Loucy (cell line): ENCODE measurements at regions not wholly inside any gene's neighbourhood (a gene's known extent, or its start where the extent isn't known, plus 50 kb on each side); places are given as distances from the start of the nearest gene placed in this dataset.

Experiments used
- H2AFZ ChIP-seq: fragments of 200-600 bp; sonication (generic); 2 replicates; pipeline ENCODE4 v1.6.0; 2016; ENCODE audit warnings: antibody characterized with exemption, mild to moderate bottlenecking, low read length, moderate library complexity
- H3F3A ChIP-seq: fragments of 200-600 bp; 2 replicates; pipeline ENCODE4 v1.6.0; 2016; ENCODE audit warnings: antibody characterized with exemption, low read depth, mild to moderate bottlenecking
- H3K27me3 ChIP-seq: fragments of 200-600 bp; sonication (generic); 2 replicates; pipeline ENCODE4 v1.6.1; 2014; ENCODE audit warnings: low read length, mild to moderate bottlenecking; ENCODE audit not compliant: insufficient read depth, poor library complexity, severe bottlenecking
- H3K36me3 ChIP-seq: fragments of 200-600 bp; sonication (generic); 2 replicates; pipeline ENCODE4 v1.6.1; 2016; ENCODE audit warnings: low read length; ENCODE audit not compliant: insufficient read depth
- H3K4me1 ChIP-seq: fragments of 200-600 bp; sonication (generic); 2 replicates; pipeline ENCODE4 v1.5.1; 2014; ENCODE audit warnings: low read length, mild to moderate bottlenecking; ENCODE audit not compliant: insufficient read depth, poor library complexity, severe bottlenecking
- H3K4me2 ChIP-seq: fragments of 200-600 bp; sonication (generic); 2 replicates; pipeline ENCODE4 v1.6.0; 2014; ENCODE audit warnings: antibody characterized with exemption, low read length, low read depth, mild to moderate bottlenecking; ENCODE audit not compliant: poor library complexity, severe bottlenecking
- H3K4me3 ChIP-seq: fragments of 200-600 bp; sonication (generic); 2 replicates; pipeline ENCODE4 v1.5.1; 2014; ENCODE audit warnings: low read length, mild to moderate bottlenecking, mixed read lengths; ENCODE audit not compliant: poor library complexity, severe bottlenecking
- H3K79me2 ChIP-seq: fragments of 200-600 bp; sonication (generic); 2 replicates; pipeline ENCODE4 v1.6.1; 2014; ENCODE audit warnings: low read length; ENCODE audit not compliant: insufficient read depth
- H3K9ac ChIP-seq: fragments of 200-600 bp; sonication (generic); 2 replicates; pipeline ENCODE4 v1.6.0; 2014; ENCODE audit warnings: mild to moderate bottlenecking, low read depth, low read length, moderate library complexity; ENCODE audit not compliant: poor library complexity, severe bottlenecking
- H3K9me2 ChIP-seq: fragments of 200-600 bp; sonication (generic); replicated peaks from 2 replicates; pipeline ENCODE4 v1.6.1; 2016; ENCODE audit warnings: low read depth, low read length, mixed read lengths
- H3K9me3 ChIP-seq: fragments of 200-600 bp; sonication (generic); 2 replicates; pipeline ENCODE4 v1.6.1; 2014; ENCODE audit warnings: mild to moderate bottlenecking, antibody characterized with exemption, low read length, low read depth; ENCODE audit not compliant: insufficient read depth
- H4K20me1 ChIP-seq: fragments of 200-600 bp; sonication (generic); 2 replicates; pipeline ENCODE4 v1.6.0; 2014; ENCODE audit warnings: antibody characterized with exemption, low read length, mild to moderate bottlenecking; ENCODE audit not compliant: insufficient read depth, poor library complexity, severe bottlenecking
- EZH2phosphoT487 ChIP-seq: fragments of 200-600 bp; IDR thresholded peaks from 2 replicates; pipeline ENCODE4 v1.6.1; 2018; ENCODE audit warnings: antibody characterized with exemption, mild to moderate bottlenecking, moderate library complexity, borderline replicate concordance
- TF ChIP-seq, protein P1 (sequence below): fragments of 200-600 bp; sonication (generic); conservative IDR thresholded peaks from 2 replicates; pipeline ENCODE4 v1.5.1; 2014; ENCODE audit warnings: mild to moderate bottlenecking, antibody characterized with exemption, low read length

DNA sequence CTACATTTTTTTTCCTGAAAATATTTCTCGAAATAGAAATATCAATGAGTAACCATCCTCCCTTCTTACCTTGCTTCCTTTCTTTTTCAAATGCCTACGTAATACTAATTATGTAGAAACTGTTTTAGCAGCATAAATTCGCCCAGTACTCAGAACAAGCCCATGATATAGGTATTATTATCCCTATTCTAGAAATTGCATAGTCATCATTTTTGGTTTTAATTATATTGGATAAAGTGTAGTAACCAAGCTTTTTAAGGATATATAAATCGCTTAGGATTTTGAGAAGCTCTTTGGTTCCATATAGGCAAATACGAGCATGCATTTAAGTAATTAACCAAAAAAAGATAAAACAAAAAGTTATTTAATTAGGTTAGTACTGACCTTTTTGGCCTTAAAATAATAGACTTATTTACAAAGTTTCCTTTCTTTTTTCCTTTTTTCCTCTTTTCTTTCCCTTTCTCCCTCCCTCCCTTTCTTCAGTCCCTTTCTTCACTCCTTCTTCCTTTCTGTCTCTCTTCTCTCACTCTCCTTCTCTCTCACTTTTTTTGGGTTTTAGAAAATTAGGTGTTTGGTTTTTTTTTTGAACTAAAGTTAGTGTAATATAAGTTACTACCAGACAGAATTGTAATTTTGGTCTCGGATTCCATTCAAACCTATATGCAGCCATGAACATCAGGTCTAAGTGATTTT, 457.7 kb downstream of the RFPL4B start:
- no peaks in the 10 kb centered on the region for H3K79me2 ChIP-seq
- H4K20me1 ChIP-seq = no peaks in the 10 kb centered on the region
- H3K4me3 ChIP-seq = no peak overlapping the region
- no peak overlapping the region for H3K4me2 ChIP-seq
- TF ChIP-seq, protein P1, sequence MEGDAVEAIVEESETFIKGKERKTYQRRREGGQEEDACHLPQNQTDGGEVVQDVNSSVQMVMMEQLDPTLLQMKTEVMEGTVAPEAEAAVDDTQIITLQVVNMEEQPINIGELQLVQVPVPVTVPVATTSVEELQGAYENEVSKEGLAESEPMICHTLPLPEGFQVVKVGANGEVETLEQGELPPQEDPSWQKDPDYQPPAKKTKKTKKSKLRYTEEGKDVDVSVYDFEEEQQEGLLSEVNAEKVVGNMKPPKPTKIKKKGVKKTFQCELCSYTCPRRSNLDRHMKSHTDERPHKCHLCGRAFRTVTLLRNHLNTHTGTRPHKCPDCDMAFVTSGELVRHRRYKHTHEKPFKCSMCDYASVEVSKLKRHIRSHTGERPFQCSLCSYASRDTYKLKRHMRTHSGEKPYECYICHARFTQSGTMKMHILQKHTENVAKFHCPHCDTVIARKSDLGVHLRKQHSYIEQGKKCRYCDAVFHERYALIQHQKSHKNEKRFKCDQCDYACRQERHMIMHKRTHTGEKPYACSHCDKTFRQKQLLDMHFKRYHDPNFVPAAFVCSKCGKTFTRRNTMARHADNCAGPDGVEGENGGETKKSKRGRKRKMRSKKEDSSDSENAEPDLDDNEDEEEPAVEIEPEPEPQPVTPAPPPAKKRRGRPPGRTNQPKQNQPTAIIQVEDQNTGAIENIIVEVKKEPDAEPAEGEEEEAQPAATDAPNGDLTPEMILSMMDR = no peak
- no peak for TF ChIP-seq EZH2phosphoT487
- no peak overlapping the region for H3K9ac ChIP-seq
- no peaks in the 10 kb centered on the region for H3F3A ChIP-seq
- no peaks in the 10 kb centered on the region for H3K36me3 ChIP-seq
- H3K9me3 ChIP-seq = no peaks in the 10 kb centered on the region
- H2AFZ ChIP-seq = no peak overlapping the region
- no peaks in the 10 kb centered on the region for H3K27me3 ChIP-seq
- no peaks in the 10 kb centered on the region for H3K4me1 ChIP-seq
- H3K9me2 ChIP-seq = no peaks in the 10 kb centered on the region

DNA sequence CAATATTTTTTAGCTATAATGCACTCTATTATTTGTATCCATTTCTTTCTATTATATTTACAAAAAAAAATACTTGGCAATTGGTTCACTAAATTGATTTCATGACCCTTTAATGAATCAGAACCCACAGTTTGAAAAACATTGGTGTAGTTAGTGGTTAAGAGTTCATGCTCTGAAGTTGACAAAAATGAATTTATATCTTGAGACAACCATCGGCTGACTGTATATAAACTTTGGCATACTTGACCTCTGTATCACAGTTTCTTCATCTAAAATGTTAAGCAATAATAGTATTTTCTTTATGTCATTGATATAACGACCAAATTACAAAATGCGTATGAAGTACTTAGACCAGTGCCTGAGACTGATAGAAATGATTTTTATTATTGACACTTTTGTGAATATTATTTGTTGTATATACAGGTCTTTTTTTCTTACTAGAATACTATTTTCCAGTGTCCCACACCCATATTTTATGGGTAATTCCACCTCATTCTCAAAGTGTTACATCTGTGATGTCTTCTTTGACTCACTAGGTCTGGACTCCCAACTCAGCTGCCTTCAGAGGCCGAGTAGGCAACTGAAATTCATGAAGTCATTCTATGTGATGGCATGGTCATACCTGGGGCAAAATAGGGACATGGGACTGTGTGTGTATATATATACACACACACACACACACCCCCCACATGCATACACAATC, 459.2 kb downstream of the RFPL4B start:
- no peaks in the 10 kb centered on the region for H3K9me3 ChIP-seq
- TF ChIP-seq, protein P1 = no peak
- no peak for TF ChIP-seq EZH2phosphoT487
- H3K9ac ChIP-seq = no peak overlapping the region
- H3K4me2 ChIP-seq = no peak overlapping the region
- no peaks in the 10 kb centered on the region for H3K36me3 ChIP-seq
- no peaks in the 10 kb centered on the region for H3K27me3 ChIP-seq
- H3K4me3 ChIP-seq = no peak overlapping the region
- H3K4me1 ChIP-seq = no peaks in the 10 kb centered on the region
- no peak overlapping the region for H2AFZ ChIP-seq
- no peaks in the 10 kb centered on the region for H3K9me2 ChIP-seq
- no peaks in the 10 kb centered on the region for H4K20me1 ChIP-seq
- H3K79me2 ChIP-seq = no peaks in the 10 kb centered on the region
- no peaks in the 10 kb centered on the region for H3F3A ChIP-seq

DNA sequence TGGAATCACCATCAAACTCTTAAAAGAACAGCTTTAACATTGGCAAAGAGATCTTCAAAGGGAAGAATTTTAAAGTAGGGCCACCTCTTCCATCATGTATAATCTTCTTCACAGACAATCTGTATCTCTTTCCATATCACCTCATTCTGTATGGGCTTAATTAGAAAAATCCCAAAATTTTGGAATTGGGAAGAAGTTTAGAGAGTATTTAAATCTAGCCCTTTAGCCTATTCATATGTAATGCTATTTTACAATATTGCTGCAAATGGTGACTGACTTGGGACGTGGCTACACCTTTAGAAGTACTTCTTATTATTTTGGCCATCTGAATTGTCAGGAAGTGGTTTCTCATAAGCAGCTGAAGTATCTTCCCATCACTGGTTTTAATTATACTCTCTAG, 474.3 kb downstream of the RFPL4B start:
- Histone ChIP-seq H3K79me2 (no peaks in the 10 kb centered on the region), H2AFZ (no peak overlapping the region), H3K27me3 (no peaks in the 10 kb centered on the region), H3K9me2 (no peaks in the 10 kb centered on the region), H3K9ac (no peak overlapping the region), H3K9me3 (no peaks in the 10 kb centered on the region), H4K20me1 (no peaks in the 10 kb centered on the region), H3K4me2 (no peak overlapping the region), H3F3A (no peaks in the 10 kb centered on the region), H3K4me3 (no peak overlapping the region), H3K4me1 (no peaks in the 10 kb centered on the region), H3K36me3 (no peaks in the 10 kb centered on the region)
- TF ChIP-seq, protein P1 = no peak
- no peak for TF ChIP-seq EZH2phosphoT487
